Fibroblast of lung (primary cell): ENCODE measurements at regions not wholly inside any gene's neighbourhood (a gene's known extent, or its start where the extent isn't known, plus 50 kb on each side); places are given as distances from the start of the nearest gene placed in this dataset.

Source experiments
- EZH2 ChIP-seq: IDR thresholded peaks from 2 replicates; pipeline ENCODE4 v1.5.1; 2012; ENCODE audit warnings: low read length, control low read depth, mild to moderate bottlenecking; ENCODE audit errors: missing control alignments
- TF ChIP-seq, protein P1 (sequence below), 2 donors: IDR thresholded peaks in 1 of 2; conservative IDR thresholded peaks in 1 of 2; 1 replicate in 1 of 2; 2 replicates in 1 of 2; pipeline ENCODE4 v1.5.1; 2011 to 2012; ENCODE audit warnings: low read length in 2 of 2, control low read depth in 1 of 2, inconsistent platforms in 1 of 2, low read depth in 1 of 2, mild to moderate bottlenecking in 1 of 2

DNA sequence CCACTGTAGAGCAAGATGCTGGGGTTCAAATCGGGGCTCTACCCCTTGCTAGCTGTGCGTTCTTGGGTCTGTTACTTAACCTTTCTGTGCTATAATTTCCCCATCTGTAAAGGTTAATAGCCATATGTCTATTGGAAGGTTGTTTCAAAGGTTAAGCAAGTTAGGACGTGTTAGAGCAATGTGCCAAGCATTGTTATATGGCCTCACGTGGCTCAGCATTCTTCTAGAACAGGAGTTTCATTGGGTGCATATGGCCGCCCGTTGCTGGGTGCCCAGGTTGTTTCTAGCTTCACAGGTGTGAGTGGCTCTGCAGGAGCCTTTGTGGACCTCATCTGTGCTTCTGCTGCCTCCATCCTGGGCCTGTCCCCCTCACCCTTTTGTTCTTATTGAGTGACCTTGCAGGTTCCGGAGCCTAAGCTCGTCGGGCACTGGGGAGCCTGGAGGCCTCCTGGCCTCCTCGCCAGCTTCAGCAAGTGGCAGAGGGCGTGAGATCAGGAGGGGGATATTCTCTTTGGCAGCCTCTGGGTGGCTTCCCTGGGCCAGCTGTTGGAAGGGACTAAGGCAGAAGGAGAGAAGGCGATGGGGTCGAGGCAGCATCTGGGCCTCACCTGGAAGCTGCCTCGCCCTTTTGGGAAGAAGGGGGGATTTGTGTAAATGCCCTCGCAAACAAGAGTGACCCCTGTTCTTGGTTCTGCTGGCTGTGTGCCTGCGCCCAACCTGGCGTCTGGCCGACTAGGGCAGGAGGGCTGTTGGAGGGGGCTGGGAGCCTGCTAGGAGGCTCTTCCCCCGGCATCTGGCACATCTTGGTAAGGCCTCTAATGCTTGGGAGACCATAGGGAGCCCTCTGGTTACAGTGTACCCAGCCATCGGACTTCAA, 80.2 kb upstream of the CIBAR2 start:
- TF ChIP-seq, protein P1, sequence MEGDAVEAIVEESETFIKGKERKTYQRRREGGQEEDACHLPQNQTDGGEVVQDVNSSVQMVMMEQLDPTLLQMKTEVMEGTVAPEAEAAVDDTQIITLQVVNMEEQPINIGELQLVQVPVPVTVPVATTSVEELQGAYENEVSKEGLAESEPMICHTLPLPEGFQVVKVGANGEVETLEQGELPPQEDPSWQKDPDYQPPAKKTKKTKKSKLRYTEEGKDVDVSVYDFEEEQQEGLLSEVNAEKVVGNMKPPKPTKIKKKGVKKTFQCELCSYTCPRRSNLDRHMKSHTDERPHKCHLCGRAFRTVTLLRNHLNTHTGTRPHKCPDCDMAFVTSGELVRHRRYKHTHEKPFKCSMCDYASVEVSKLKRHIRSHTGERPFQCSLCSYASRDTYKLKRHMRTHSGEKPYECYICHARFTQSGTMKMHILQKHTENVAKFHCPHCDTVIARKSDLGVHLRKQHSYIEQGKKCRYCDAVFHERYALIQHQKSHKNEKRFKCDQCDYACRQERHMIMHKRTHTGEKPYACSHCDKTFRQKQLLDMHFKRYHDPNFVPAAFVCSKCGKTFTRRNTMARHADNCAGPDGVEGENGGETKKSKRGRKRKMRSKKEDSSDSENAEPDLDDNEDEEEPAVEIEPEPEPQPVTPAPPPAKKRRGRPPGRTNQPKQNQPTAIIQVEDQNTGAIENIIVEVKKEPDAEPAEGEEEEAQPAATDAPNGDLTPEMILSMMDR (conservative IDR thresholded peaks at IDR 0.05 in 1 of 2, IDR thresholded peaks at IDR 0.05 in 1 of 2; ENCODE audit: low read depth in 1 of 2, low read length in 2 of 2), result no peak
- no peak for TF ChIP-seq EZH2
